ENCODE measurements at regions not wholly inside any gene's neighbourhood (a gene's known extent, or its start where the extent isn't known, plus 50 kb on each side); places are given as distances from the start of the nearest gene placed in this dataset.

DNA sequence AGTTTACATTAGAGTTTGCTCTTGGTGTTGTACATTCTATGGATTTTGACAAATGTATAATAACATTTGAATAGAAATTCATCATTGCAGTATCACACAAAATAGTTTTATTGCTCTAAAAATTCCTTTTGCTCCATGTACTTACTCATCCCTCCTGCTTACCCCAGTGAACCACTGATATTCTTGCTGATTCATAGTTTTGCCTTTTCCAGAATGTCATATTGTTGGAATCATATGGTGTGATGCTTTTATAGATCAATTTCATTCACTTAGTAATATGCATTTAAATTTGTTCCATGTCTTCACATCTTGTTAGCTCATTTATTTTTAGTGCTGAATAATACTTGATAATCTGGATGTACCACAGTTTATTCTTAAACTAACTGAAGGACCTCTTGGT, 1593.2 kb downstream of the C4orf33 start:
- DNase-seq (ENCODE audit: low read depth): no peak
- Histone ChIP-seq H3K27me3 (ENCODE audit: control insufficient read depth, insufficient read depth, low read length) (no peaks in the 10 kb centered on the region), H3K36me3 (ENCODE audit: control insufficient read depth, insufficient read depth, low read length) (no peaks in the 10 kb centered on the region), H3K4me3 (ENCODE audit: low read depth, low read length) (no peak overlapping the region)
- ChIA-PET CTCF (no interaction called here), POLR2A (no interaction called here)
- TF ChIP-seq, protein P1, sequence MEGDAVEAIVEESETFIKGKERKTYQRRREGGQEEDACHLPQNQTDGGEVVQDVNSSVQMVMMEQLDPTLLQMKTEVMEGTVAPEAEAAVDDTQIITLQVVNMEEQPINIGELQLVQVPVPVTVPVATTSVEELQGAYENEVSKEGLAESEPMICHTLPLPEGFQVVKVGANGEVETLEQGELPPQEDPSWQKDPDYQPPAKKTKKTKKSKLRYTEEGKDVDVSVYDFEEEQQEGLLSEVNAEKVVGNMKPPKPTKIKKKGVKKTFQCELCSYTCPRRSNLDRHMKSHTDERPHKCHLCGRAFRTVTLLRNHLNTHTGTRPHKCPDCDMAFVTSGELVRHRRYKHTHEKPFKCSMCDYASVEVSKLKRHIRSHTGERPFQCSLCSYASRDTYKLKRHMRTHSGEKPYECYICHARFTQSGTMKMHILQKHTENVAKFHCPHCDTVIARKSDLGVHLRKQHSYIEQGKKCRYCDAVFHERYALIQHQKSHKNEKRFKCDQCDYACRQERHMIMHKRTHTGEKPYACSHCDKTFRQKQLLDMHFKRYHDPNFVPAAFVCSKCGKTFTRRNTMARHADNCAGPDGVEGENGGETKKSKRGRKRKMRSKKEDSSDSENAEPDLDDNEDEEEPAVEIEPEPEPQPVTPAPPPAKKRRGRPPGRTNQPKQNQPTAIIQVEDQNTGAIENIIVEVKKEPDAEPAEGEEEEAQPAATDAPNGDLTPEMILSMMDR (IDR thresholded peaks at IDR 0.05; ENCODE audit: insufficient read depth, low read depth, low read length): no peak

DNA sequence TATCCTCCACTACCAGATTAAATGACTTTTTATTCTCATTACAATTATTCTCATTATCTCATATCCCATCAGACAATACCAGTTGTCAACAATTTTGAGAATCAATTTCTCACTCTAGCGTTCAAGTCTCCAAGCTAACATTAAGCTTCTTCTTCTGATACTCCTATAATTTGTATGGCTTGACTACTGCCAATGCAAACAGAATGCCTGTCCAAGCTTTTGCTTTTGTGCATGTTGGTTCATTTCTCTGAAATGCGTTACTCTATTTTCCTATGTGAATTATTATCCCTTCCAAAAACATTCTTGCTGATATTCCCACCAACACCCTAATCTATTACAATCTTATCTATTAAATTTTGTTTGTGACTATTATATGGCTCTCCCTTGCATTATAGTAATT, 1602.3 kb downstream of the C4orf33 start:
- Histone ChIP-seq H3K36me3 (ENCODE audit: control insufficient read depth, insufficient read depth, low read length) (no peaks in the 10 kb centered on the region), H3K27me3 (ENCODE audit: control insufficient read depth, insufficient read depth, low read length) (no peaks in the 10 kb centered on the region), H3K4me3 (ENCODE audit: low read depth, low read length) (no peak overlapping the region)
- DNase-seq (ENCODE audit: low read depth): no peak
- CTCF ChIA-PET: no interaction called here
- TF ChIP-seq, protein P1 (IDR thresholded peaks at IDR 0.05; ENCODE audit: insufficient read depth, low read depth, low read length): no peak
- POLR2A ChIA-PET: no interaction called here

DNA sequence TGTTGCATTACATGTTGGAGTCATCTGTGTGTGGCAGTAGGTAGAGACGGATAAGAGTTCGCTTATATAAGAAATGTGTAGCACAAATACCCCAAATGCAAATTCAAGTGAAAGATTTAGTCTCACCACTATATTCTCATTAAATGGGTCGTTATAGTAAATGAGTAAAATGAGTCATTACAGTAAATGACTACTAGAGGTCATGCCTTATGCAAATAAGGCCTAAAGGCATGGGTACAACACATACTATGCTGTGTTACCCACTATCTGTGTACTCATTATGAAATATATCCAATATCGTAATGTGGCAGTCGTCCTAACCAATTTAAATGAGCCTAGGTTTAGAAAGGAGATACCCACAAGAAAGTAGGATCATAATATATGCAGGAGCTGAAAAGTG, 1603.1 kb downstream of the C4orf33 start:
- DNase-seq (ENCODE audit: low read depth): no peak
- no peak overlapping the region for H3K4me3 ChIP-seq (ENCODE audit: low read depth, low read length)
- H3K36me3 ChIP-seq (ENCODE audit: control insufficient read depth, insufficient read depth, low read length): no peaks in the 10 kb centered on the region
- ChIA-PET CTCF (no interaction called here), POLR2A (no interaction called here)
- H3K27me3 ChIP-seq (ENCODE audit: control insufficient read depth, insufficient read depth, low read length): no peaks in the 10 kb centered on the region
- TF ChIP-seq, protein P1 (IDR thresholded peaks at IDR 0.05; ENCODE audit: insufficient read depth, low read depth, low read length): no peak

DNA sequence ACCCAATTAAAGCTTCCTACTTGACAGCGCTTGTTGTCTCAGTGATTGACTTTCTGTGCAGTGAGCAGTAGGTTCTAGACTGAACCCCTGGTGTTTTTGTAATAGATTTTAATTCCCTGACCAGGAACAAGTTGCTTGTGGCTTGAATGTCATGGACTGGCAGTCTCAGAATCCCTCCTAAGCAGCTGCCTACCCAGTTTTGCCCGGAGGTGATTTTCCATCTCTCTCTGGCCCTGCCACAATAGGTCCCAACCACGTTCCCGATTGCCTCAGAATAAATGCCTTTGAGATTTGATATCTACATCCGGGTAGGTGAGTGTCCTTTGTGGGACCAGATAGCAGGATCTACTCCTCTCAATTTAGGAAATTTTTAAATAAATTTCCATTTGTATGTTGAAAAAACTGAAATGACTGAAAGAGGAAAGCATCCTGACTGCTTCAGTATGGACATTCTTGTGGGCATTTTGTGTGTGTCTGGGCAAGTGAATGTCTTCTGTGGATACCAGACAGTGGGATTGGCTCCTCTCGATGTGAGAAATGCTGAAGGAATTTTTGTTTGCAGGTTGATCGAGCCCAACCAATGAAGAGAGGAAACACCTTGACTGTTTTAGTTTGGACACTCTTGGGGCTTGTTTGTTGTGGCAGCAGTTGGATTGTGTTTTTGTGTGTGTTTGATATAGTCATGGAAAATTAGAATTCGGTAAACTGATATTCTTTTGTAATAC, 1607.4 kb downstream of the C4orf33 start:
- H3K4me3 ChIP-seq (ENCODE audit: low read depth, low read length): no peak overlapping the region
- TF ChIP-seq, protein P1 (IDR thresholded peaks at IDR 0.05; ENCODE audit: insufficient read depth, low read depth, low read length): no peak
- no peak for DNase-seq (ENCODE audit: low read depth)
- CTCF ChIA-PET: no interaction called here
- no peaks in the 10 kb centered on the region for H3K27me3 ChIP-seq (ENCODE audit: control insufficient read depth, insufficient read depth, low read length)
- POLR2A ChIA-PET: no interaction called here
- H3K36me3 ChIP-seq (ENCODE audit: control insufficient read depth, insufficient read depth, low read length): no peaks in the 10 kb centered on the region

DNA sequence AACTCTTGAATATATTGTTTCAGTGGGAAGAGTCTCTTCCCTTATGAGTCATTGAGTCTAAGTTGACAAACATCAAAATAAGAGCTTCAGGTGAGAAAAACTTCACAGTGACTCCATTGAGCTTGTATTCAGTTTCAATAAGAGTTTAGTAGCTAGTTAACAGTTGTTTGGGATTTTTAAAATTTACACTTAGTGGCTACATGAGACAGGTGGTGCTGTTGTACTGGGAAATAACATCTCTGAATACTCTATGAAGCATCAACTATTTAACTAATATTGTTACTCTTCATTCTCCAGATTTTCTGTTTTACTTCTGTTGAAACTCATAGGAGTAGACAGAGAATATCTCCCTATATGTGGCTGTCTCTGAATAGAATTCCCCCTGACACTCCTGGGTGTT, 1609.1 kb downstream of the C4orf33 start:
- ChIA-PET CTCF (no interaction called here), POLR2A (no interaction called here)
- TF ChIP-seq, protein P1 (IDR thresholded peaks at IDR 0.05; ENCODE audit: insufficient read depth, low read depth, low read length): no peak
- no peak for DNase-seq (ENCODE audit: low read depth)
- H3K36me3 ChIP-seq (ENCODE audit: control insufficient read depth, insufficient read depth, low read length): no peaks in the 10 kb centered on the region
- no peaks in the 10 kb centered on the region for H3K27me3 ChIP-seq (ENCODE audit: control insufficient read depth, insufficient read depth, low read length)
- no peak overlapping the region for H3K4me3 ChIP-seq (ENCODE audit: low read depth, low read length)
